ENCODE measurements at regions not wholly inside any gene's neighbourhood (a gene's known extent, or its start where the extent isn't known, plus 50 kb on each side); places are given as distances from the start of the nearest gene placed in this dataset.

- no peaks in the 10 kb centered on the region for H3K79me1 ChIP-seq (ENCODE audit: low read depth, low read length)
- peaks cover 0 to 3% (median 1%) of the 10 kb centered on the region in 4 experiments; a peak in 3 of 7 replicates for H3K4me1 ChIP-seq (replicated peaks in 1 of 4; ENCODE audit: control insufficient read depth in 3 of 4, insufficient read depth in 4 of 4, low read length in 3 of 4)
- 94% methylated on average over 10 of the region's 10 CpGs; no CpG with 5 or more reads in 1 of the 2 experiments for WGBS, 2 experiments (ENCODE audit: extremely low coverage in 1 of 2, insufficient coverage in 1 of 2, insufficient read length in 1 of 2, insufficient replicate concordance in 2 of 2, low coverage in 1 of 2, low lambda C conversion rate in 2 of 2, missing lambda C conversion rate in 1 of 2)
- no peak overlapping the region for H3K4me2 ChIP-seq (ENCODE audit: insufficient read depth in 1 of 2, low read depth in 2 of 2, low read length in 2 of 2)
- H2BK5ac ChIP-seq (ENCODE audit: low read depth, low read length): no peak overlapping the region
- no peak for TF ChIP-seq SP1 (IDR thresholded peaks at IDR 0.05; ENCODE audit: low read depth, low read length)
- no peak for TF ChIP-seq CTCF (IDR thresholded peaks at IDR 0.05; ENCODE audit: control extremely low read depth in 1 of 3, insufficient read depth in 1 of 3, low read depth in 1 of 3, low read length in 3 of 3)
- H2BK12ac ChIP-seq (ENCODE audit: low read depth, low read length): no peak overlapping the region
- H3K27me3 ChIP-seq (replicated peaks in 1 of 4; ENCODE audit: control insufficient read depth in 3 of 4, extremely low read depth in 1 of 4, insufficient read depth in 3 of 4, low read length in 3 of 4): no peaks in the 10 kb centered on the region; a peak in 1 of 7 replicates
- no peak overlapping the region for H3K56ac ChIP-seq (replicated peaks; ENCODE audit: insufficient read length, low read depth, low read length)
- no peak overlapping the region for H2AFZ ChIP-seq (ENCODE audit: low read length)
- POLR2A ChIA-PET (ENCODE audit: partially characterized antibody): no interaction called here
- H2BK120ac ChIP-seq (replicated peaks; ENCODE audit: low read depth, low read length): no peak overlapping the region
- no peak overlapping the region for H3K4me3 ChIP-seq (ENCODE audit: extremely low read depth in 1 of 4, insufficient read depth in 2 of 4, low read depth in 3 of 4, low read length in 4 of 4)
- no peaks in the 10 kb centered on the region for H4K20me1 ChIP-seq (replicated peaks in 1 of 2; ENCODE audit: control insufficient read depth in 1 of 2, insufficient read depth in 2 of 2, low read length in 2 of 2)
- H4K8ac ChIP-seq (ENCODE audit: extremely low read depth, insufficient read depth, low read length): no peak overlapping the region
- no peak for FAIRE-seq
- H3K9ac ChIP-seq (replicated peaks in 1 of 4; ENCODE audit: extremely low read depth in 1 of 4, low read depth in 3 of 4, low read length in 3 of 4): no peak overlapping the region
- H3K9me3 ChIP-seq (ENCODE audit: insufficient read depth in 2 of 2, low read depth in 1 of 2, low read length in 1 of 2): peaks cover 0 to 4% of the 10 kb centered on the region in 2 experiments; a peak in 1 of 4 replicates
- no peak overlapping the region for H2BK15ac ChIP-seq (ENCODE audit: low read length)
- H3K23ac ChIP-seq (ENCODE audit: insufficient read length): no peak overlapping the region
- no peak overlapping the region for H4K5ac ChIP-seq (ENCODE audit: insufficient read length, low read depth, low read length)
- no peaks in the 10 kb centered on the region for H3K36me3 ChIP-seq (ENCODE audit: control insufficient read depth in 2 of 4, insufficient read depth in 4 of 4, low read length in 3 of 4)
- H2AK5ac ChIP-seq (ENCODE audit: low read depth, low read length): no peak overlapping the region
- H2BK20ac ChIP-seq (ENCODE audit: low read length): no peak overlapping the region
- no peaks in the 10 kb centered on the region for H3K79me2 ChIP-seq (ENCODE audit: control insufficient read depth in 1 of 2, insufficient read depth in 2 of 2, low read length in 2 of 2)
- CTCF ChIA-PET (ENCODE audit: partially characterized antibody): interaction anchor here (1.9 kb wide), 1 partner anchor 9 kb away, joined by 5 read pairs; no protein-coding TSS in a partner anchor
- H3K14ac ChIP-seq (ENCODE audit: insufficient read length): no peak overlapping the region
- no peak for DNase-seq (ENCODE audit: low read depth in 1 of 2, low spot score in 2 of 2)
- no peak overlapping the region for H3K4ac ChIP-seq (replicated peaks; ENCODE audit: insufficient read length, low read depth, low read length)
- H3K27ac ChIP-seq (ENCODE audit: low read depth, low read length): no peak overlapping the region
- H3K18ac ChIP-seq (ENCODE audit: extremely low read depth, low read length): no peak overlapping the region
- no peak overlapping the region for H4K91ac ChIP-seq (replicated peaks; ENCODE audit: insufficient read length, low read length)
- H3K23me2 ChIP-seq (ENCODE audit: low read depth, low read length): no peaks in the 10 kb centered on the region
Observed at GRCh38 chr2:446963-447530, 159.2 kb upstream of the ALKAL2 start.
